Subcutaneous abdominal adipose tissue (tissue), 5 donors: ENCODE measurements at regions not wholly inside any gene's neighbourhood (a gene's known extent, or its start where the extent isn't known, plus 50 kb on each side); places are given as distances from the start of the nearest gene placed in this dataset.

ENCODE experiments used
- H3K27ac ChIP-seq: one replicate; pipeline ENCODE4 v1.7.0; 2013; ENCODE audit warnings: low read depth, mild to moderate bottlenecking, inconsistent platforms, low read length, moderate library complexity
- H3K27me3 ChIP-seq, 5 donors: one replicate each; pipeline ENCODE4 v1.7.0; 2013; ENCODE audit warnings: low read length in 5 of 5, inconsistent platforms in 1 of 5; ENCODE audit not compliant: control insufficient read depth in 5 of 5, insufficient read depth in 4 of 5
- H3K36me3 ChIP-seq, 5 donors: one replicate each; pipeline ENCODE4 v1.7.0; 2013; ENCODE audit warnings: low read length in 5 of 5; ENCODE audit not compliant: control insufficient read depth in 5 of 5, insufficient read depth in 5 of 5
- H3K4me1 ChIP-seq, 5 donors: one replicate each; pipeline ENCODE4 v1.7.0; 2013; ENCODE audit warnings: low read length in 5 of 5, mild to moderate bottlenecking in 3 of 5, moderate library complexity in 1 of 5; ENCODE audit not compliant: control insufficient read depth in 5 of 5, insufficient read depth in 5 of 5
- H3K4me3 ChIP-seq, 5 donors: one replicate each; pipeline ENCODE4 v1.7.0; 2013; ENCODE audit warnings: low read length in 5 of 5, low read depth in 1 of 5
- H3K9ac ChIP-seq, 5 donors: one replicate each; pipeline ENCODE4 v1.7.0; 2013; ENCODE audit warnings: low read length in 5 of 5, mild to moderate bottlenecking in 4 of 5, moderate library complexity in 3 of 5
- H3K9me3 ChIP-seq, 5 donors: one replicate each; pipeline ENCODE4 v1.7.0; 2013; ENCODE audit warnings: low read length in 5 of 5; ENCODE audit not compliant: control insufficient read depth in 5 of 5
- donor health status: healthy.
- donor health status: healthy.
- donor health status: healthy.
- donor health status: healthy.
- donor health status: healthy.

GRCh38 chr7:25553580-25554291 lies 325.4 kb upstream of the NPVF start:
- no peak overlapping the region for H3K9ac ChIP-seq
- H3K4me3 ChIP-seq, result no peak overlapping the region
- no peak overlapping the region for H3K27ac ChIP-seq
- H3K4me1 ChIP-seq, result peaks cover 5 to 18% (median 10%) of the 10 kb centered on the region in 5 donors
- H3K9me3 ChIP-seq, result peaks cover 0 to 3% (median 0%) of the 10 kb centered on the region in 5 donors
- H3K36me3 ChIP-seq, result no peaks in the 10 kb centered on the region
- no peaks in the 10 kb centered on the region for H3K27me3 ChIP-seq

GRCh38 chr7:25557379-25557917 lies 329.2 kb upstream of the NPVF start:
- no peak overlapping the region for H3K4me3 ChIP-seq
- no peak overlapping the region for H3K9ac ChIP-seq
- H3K27me3 ChIP-seq, result no peaks in the 10 kb centered on the region
- H3K36me3 ChIP-seq, result no peaks in the 10 kb centered on the region
- peaks cover 0 to 3% (median 0%) of the 10 kb centered on the region in 5 donors for H3K9me3 ChIP-seq
- no peak overlapping the region for H3K27ac ChIP-seq
- H3K4me1 ChIP-seq, result peaks cover 5 to 25% (median 10%) of the 10 kb centered on the region in 5 donors

- Histone ChIP-seq H3K4me1 (peaks cover 4 to 21% (median 9%) of the 10 kb centered on the region in 5 donors), H3K4me3 (no peak overlapping the region), H3K9me3 (peaks cover 0 to 3% (median 0%) of the 10 kb centered on the region in 5 donors), H3K9ac (no peak overlapping the region), H3K27ac (no peak overlapping the region), H3K36me3 (no peaks in the 10 kb centered on the region), H3K27me3 (no peaks in the 10 kb centered on the region)
These were observed 329.6 kb upstream of the NPVF start for GRCh38 chr7:25557930-25558329.

- Histone ChIP-seq H3K9me3 (peaks cover 0 to 3% (median 0%) of the 10 kb centered on the region in 5 donors), H3K4me3 (no peak overlapping the region), H3K27me3 (no peaks in the 10 kb centered on the region), H3K4me1 (peaks cover 0 to 14% (median 2%) of the 10 kb centered on the region in 5 donors), H3K36me3 (no peaks in the 10 kb centered on the region), H3K27ac (no peak overlapping the region), H3K9ac (no peak overlapping the region)
These were observed 330.3 kb upstream of the NPVF start for GRCh38 chr7:25558605-25559004.

- Histone ChIP-seq H3K27me3 (no peaks in the 10 kb centered on the region), H3K9me3 (peaks cover 0 to 3% (median 0%) of the 10 kb centered on the region in 5 donors), H3K4me3 (no peak overlapping the region), H3K9ac (no peak overlapping the region), H3K27ac (no peak overlapping the region), H3K4me1 (peaks cover 0 to 9% (median 1%) of the 10 kb centered on the region in 5 donors), H3K36me3 (no peaks in the 10 kb centered on the region)
These were observed 331.5 kb upstream of the NPVF start for GRCh38 chr7:25559581-25560367.

- peaks cover 0 to 3% (median 0%) of the 10 kb centered on the region in 5 donors for H3K9me3 ChIP-seq
- no peak overlapping the region for H3K4me3 ChIP-seq
- no peaks in the 10 kb centered on the region for H3K27me3 ChIP-seq
- no peak overlapping the region for H3K27ac ChIP-seq
- H3K36me3 ChIP-seq, result no peaks in the 10 kb centered on the region
- H3K4me1 ChIP-seq, result peaks cover 0 to 20% (median 6%) of the 10 kb centered on the region in 5 donors
- H3K9ac ChIP-seq, result no peak overlapping the region
These were observed 334.4 kb upstream of the NPVF start for GRCh38 chr7:25562673-25563182.

GRCh38 chr7:25565002-25565401 lies 336.7 kb upstream of the NPVF start:
- Histone ChIP-seq H3K4me1 (peaks cover 0 to 20% (median 6%) of the 10 kb centered on the region in 5 donors), H3K9me3 (no peaks in the 10 kb centered on the region), H3K36me3 (no peaks in the 10 kb centered on the region), H3K4me3 (no peak overlapping the region), H3K9ac (peak overlapping the region in 2 of 5 donors; percentile 47 to 48), H3K27ac (peak overlapping the region; percentile 81), H3K27me3 (no peaks in the 10 kb centered on the region)

- H3K4me1 ChIP-seq, result peaks cover 0 to 20% (median 6%) of the 10 kb centered on the region in 5 donors
- no peaks in the 10 kb centered on the region for H3K27me3 ChIP-seq
- H3K4me3 ChIP-seq, result no peak overlapping the region
- H3K27ac ChIP-seq, result peak overlapping the region; percentile 81
- H3K9me3 ChIP-seq, result no peaks in the 10 kb centered on the region
- H3K36me3 ChIP-seq, result no peaks in the 10 kb centered on the region
- peak overlapping the region in 2 of 5 donors; percentile 30 to 48 for H3K9ac ChIP-seq
These were observed 337.7 kb upstream of the NPVF start for GRCh38 chr7:25565949-25566348.

- H3K27me3 ChIP-seq, result no peaks in the 10 kb centered on the region
- no peak overlapping the region for H3K27ac ChIP-seq
- peaks cover 0 to 13% (median 6%) of the 10 kb centered on the region in 5 donors for H3K4me1 ChIP-seq
- H3K9me3 ChIP-seq, result no peaks in the 10 kb centered on the region
- H3K4me3 ChIP-seq, result no peak overlapping the region
- no peaks in the 10 kb centered on the region for H3K36me3 ChIP-seq
- H3K9ac ChIP-seq, result no peak overlapping the region
These were observed 339.1 kb upstream of the NPVF start for GRCh38 chr7:25567430-25567829.

- Histone ChIP-seq H3K4me3 (no peak overlapping the region), H3K36me3 (no peaks in the 10 kb centered on the region), H3K4me1 (peaks cover 0 to 13% (median 6%) of the 10 kb centered on the region in 5 donors), H3K9ac (no peak overlapping the region), H3K27me3 (no peaks in the 10 kb centered on the region), H3K9me3 (no peaks in the 10 kb centered on the region), H3K27ac (no peak overlapping the region)
These were observed 341.5 kb upstream of the NPVF start for GRCh38 chr7:25569765-25570164.
